ENCODE measurements at regions not wholly inside any gene's neighbourhood (a gene's known extent, or its start where the extent isn't known, plus 50 kb on each side); places are given as distances from the start of the nearest gene placed in this dataset.

DNA sequence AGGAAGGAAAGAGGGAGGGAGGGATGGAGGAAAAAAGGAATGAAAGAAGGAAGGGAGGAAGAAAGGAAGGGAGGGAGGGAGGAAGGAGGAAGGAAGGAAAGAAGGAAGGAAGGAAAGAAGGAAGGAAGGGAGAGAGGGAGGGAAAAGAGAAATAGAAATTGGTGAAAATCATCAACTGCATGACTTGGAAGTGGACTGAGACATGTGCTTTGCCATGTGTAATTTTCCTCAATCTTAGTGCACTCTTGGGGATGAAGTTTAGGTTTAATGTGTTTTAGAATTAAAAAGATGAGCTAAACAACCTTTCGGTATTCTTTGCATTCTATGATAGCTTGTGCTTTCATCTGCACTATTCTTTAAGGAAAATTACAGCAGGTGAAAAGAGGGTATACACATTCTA is 320.1 kb upstream of the GALNT5 start:
- Histone ChIP-seq H3K4me1 (ENCODE audit: insufficient read depth, poor library complexity, severe bottlenecking) (peaks cover 22% of the 10 kb centered on the region), H3K36me3 (ENCODE audit: low read depth) (no peaks in the 10 kb centered on the region), H3K27me3 (ENCODE audit: insufficient read depth, poor library complexity, severe bottlenecking) (no peaks in the 10 kb centered on the region), H3K27ac (ENCODE audit: poor library complexity, severe bottlenecking) (no peak overlapping the region), H3K9me3 (ENCODE audit: severe bottlenecking) (no peaks in the 10 kb centered on the region), H3K4me3 (ENCODE audit: severe bottlenecking) (no peak overlapping the region)
- TF ChIP-seq, protein P1, sequence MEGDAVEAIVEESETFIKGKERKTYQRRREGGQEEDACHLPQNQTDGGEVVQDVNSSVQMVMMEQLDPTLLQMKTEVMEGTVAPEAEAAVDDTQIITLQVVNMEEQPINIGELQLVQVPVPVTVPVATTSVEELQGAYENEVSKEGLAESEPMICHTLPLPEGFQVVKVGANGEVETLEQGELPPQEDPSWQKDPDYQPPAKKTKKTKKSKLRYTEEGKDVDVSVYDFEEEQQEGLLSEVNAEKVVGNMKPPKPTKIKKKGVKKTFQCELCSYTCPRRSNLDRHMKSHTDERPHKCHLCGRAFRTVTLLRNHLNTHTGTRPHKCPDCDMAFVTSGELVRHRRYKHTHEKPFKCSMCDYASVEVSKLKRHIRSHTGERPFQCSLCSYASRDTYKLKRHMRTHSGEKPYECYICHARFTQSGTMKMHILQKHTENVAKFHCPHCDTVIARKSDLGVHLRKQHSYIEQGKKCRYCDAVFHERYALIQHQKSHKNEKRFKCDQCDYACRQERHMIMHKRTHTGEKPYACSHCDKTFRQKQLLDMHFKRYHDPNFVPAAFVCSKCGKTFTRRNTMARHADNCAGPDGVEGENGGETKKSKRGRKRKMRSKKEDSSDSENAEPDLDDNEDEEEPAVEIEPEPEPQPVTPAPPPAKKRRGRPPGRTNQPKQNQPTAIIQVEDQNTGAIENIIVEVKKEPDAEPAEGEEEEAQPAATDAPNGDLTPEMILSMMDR (IDR thresholded peaks at IDR 0.05; ENCODE audit: poor library complexity, severe bottlenecking) = no peak
- DNase-seq (ENCODE audit: low spot score) (no peak), ATAC-seq (ENCODE audit: low read depth) (no peak)

DNA sequence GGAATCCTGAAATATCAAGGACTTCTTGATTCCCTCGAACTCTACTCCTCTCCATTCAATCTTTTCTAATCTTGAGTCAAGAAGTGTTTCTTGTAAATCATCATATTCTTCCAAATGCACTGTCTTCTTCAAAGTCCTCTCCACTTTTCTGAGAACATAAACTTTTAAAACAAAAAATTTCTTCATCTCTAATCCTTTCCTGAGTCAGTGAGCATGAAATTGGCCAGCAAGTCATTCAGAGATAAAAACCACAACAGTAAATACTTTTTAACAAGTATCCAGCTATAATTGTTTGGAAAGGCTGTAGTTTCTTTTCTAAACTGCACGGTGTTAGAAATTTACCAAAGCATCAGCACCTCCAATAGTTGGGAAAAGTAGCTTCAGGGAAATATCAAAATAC is 312.6 kb upstream of the GALNT5 start:
- Histone ChIP-seq H3K4me3 (ENCODE audit: severe bottlenecking) (no peak overlapping the region), H3K4me1 (ENCODE audit: insufficient read depth, poor library complexity, severe bottlenecking) (no peaks in the 10 kb centered on the region), H3K27me3 (ENCODE audit: insufficient read depth, poor library complexity, severe bottlenecking) (no peaks in the 10 kb centered on the region), H3K36me3 (ENCODE audit: low read depth) (no peaks in the 10 kb centered on the region), H3K9me3 (ENCODE audit: severe bottlenecking) (no peaks in the 10 kb centered on the region), H3K27ac (ENCODE audit: poor library complexity, severe bottlenecking) (no peak overlapping the region)
- DNase-seq (ENCODE audit: low spot score) (no peak), ATAC-seq (ENCODE audit: low read depth) (no peak)
- TF ChIP-seq, protein P1 (IDR thresholded peaks at IDR 0.05; ENCODE audit: poor library complexity, severe bottlenecking) = no peak

DNA sequence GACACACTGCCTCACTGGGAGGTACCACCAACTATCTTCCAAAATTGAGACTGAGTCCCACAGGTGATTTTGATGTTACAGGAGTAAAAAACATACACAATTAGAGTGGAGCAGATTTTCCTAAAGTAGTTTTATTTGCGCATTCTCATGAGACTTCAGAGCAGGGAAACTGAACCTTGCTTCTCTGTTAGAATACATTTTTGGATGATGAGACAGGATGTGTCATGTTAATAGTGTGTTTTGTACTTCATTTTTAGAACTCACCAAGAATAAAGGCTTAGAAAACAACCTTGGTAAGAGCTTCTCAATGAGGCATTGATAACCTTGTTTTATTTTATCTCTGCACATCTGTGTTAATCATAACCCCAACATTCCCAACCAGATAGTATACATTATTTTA is 310.2 kb upstream of the GALNT5 start:
- no peak overlapping the region for H3K4me3 ChIP-seq (ENCODE audit: severe bottlenecking)
- H3K4me1 ChIP-seq (ENCODE audit: insufficient read depth, poor library complexity, severe bottlenecking) = no peaks in the 10 kb centered on the region
- TF ChIP-seq, protein P1 (IDR thresholded peaks at IDR 0.05; ENCODE audit: poor library complexity, severe bottlenecking) = no peak
- no peak for DNase-seq (ENCODE audit: low spot score)
- no peaks in the 10 kb centered on the region for H3K27me3 ChIP-seq (ENCODE audit: insufficient read depth, poor library complexity, severe bottlenecking)
- no peak for ATAC-seq (ENCODE audit: low read depth)
- H3K36me3 ChIP-seq (ENCODE audit: low read depth) = no peaks in the 10 kb centered on the region
- H3K9me3 ChIP-seq (ENCODE audit: severe bottlenecking) = no peaks in the 10 kb centered on the region
- no peak overlapping the region for H3K27ac ChIP-seq (ENCODE audit: poor library complexity, severe bottlenecking)

DNA sequence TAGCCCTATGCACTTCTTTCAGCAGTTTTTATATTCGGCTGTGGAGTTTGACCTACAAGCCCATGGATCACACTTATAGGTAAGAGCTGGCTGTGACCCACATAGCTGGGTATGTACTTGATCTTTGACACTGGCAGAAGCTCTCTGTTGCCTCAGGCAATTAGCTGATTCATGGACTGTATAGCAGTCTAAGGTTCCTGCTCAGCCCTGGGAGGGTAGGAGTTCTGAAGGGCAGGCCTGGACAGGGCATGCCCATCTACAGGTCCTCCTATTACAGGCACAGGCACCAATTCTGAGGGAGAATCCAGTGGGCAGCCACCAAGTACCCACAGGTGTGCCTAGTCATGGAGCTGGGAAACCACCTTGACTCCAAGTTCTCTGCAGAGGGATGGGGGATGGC is 301.8 kb upstream of the GALNT5 start:
- ATAC-seq (ENCODE audit: low read depth) = peak; percentile 33; the same call in 1 of the 3 replicates
- TF ChIP-seq, protein P1 (IDR thresholded peaks at IDR 0.05; ENCODE audit: poor library complexity, severe bottlenecking) = no peak

DNA sequence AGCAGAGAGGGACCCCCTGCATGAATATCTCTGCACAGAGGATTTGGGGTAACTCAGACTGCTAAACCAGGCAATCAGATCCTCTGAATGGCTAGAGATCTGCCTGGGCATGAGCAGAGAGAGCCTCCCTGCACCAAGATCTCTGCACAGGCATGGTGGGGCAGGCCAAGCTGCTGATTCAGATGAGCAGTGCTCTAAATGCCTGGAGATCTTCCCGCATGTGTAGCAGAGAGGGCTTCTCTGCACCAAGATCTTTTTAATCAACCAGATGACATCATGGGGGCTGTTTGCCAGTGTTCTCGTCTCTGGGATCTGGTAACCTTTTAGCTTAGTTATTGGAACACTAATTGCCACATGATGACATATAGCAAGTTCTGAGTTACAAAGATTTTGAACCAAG is 301.3 kb upstream of the GALNT5 start:
- Histone ChIP-seq H3K27ac (ENCODE audit: poor library complexity, severe bottlenecking) (no peak overlapping the region), H3K4me3 (ENCODE audit: severe bottlenecking) (no peak overlapping the region), H3K4me1 (ENCODE audit: insufficient read depth, poor library complexity, severe bottlenecking) (no peaks in the 10 kb centered on the region), H3K36me3 (ENCODE audit: low read depth) (no peaks in the 10 kb centered on the region), H3K9me3 (ENCODE audit: severe bottlenecking) (peaks cover 5% of the 10 kb centered on the region), H3K27me3 (ENCODE audit: insufficient read depth, poor library complexity, severe bottlenecking) (no peaks in the 10 kb centered on the region)
- TF ChIP-seq, protein P1 (IDR thresholded peaks at IDR 0.05; ENCODE audit: poor library complexity, severe bottlenecking) = no peak
- no peak for ATAC-seq (ENCODE audit: low read depth)
- DNase-seq (ENCODE audit: low spot score) = no peak

More for the DNA sequence above, 301.8 kb upstream of the GALNT5 start:
- Histone ChIP-seq H3K4me3 (ENCODE audit: severe bottlenecking) (no peak overlapping the region), H3K4me1 (ENCODE audit: insufficient read depth, poor library complexity, severe bottlenecking) (no peaks in the 10 kb centered on the region), H3K36me3 (ENCODE audit: low read depth) (no peaks in the 10 kb centered on the region), H3K27me3 (ENCODE audit: insufficient read depth, poor library complexity, severe bottlenecking) (no peaks in the 10 kb centered on the region), H3K27ac (ENCODE audit: poor library complexity, severe bottlenecking) (no peak overlapping the region), H3K9me3 (ENCODE audit: severe bottlenecking) (peaks cover 5% of the 10 kb centered on the region)
- no peak for DNase-seq (ENCODE audit: low spot score)
